Endometrium (tissue), 2 donors: ENCODE measurements at regions not wholly inside any gene's neighbourhood (a gene's known extent, or its start where the extent isn't known, plus 50 kb on each side); places are given as distances from the start of the nearest gene placed in this dataset.

ENCODE experiments used
- FAIRE-seq: peaks from 2 replicates; lab custom pipeline; 2012; peaks lifted over from hg19 to GRCh38; lab: Jason Lieb, UNC
- donor health status: control.
- donor health status: control.

DNA sequence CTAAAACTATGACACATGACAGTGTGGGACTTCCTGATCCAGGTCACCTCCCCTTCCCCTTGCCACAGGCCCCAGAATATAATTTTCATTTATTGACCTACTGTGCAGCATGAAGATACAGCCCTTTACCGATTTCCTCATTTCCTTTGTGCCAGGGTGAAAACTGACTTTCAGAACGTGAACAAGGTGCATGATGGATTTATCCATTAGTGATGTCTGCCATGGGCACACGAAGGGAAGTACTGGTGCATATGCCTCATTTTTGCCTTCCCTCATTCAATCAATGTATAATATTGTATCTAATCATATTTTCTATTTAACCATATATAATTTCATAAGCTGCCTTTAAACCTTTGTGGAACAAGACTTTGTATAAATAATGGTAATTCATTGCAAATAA lies 144.4 kb upstream of the WNT4 start:
- no peak for FAIRE-seq

DNA sequence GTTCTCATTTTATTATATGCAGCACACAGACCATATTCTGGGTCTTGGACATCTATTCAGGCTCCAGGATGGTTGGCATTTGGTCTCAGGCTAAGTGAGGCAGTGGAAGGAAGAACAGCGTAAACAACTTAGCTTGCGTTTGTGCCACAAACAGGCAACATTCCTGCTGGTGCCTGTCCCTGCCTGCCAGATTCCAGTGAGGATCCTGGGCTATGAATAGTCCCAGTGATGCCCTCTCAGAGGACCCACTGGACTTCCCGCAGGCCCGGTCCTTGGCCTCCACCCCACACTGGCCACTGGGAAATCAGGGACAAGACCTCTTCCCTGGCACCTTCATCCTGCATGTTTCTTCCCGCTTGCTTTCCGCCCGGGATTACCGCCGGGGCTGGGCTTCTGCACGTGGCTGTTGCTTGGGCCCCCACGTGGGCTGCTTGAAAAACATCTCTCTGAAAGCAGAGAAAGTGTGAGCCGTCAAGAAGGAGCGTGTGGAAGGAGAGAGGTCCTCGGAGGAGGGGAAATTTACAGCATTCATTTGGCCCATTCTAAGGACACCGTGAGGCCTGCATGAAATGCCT lies 145.1 kb upstream of the WNT4 start:
- no peak for FAIRE-seq

DNA sequence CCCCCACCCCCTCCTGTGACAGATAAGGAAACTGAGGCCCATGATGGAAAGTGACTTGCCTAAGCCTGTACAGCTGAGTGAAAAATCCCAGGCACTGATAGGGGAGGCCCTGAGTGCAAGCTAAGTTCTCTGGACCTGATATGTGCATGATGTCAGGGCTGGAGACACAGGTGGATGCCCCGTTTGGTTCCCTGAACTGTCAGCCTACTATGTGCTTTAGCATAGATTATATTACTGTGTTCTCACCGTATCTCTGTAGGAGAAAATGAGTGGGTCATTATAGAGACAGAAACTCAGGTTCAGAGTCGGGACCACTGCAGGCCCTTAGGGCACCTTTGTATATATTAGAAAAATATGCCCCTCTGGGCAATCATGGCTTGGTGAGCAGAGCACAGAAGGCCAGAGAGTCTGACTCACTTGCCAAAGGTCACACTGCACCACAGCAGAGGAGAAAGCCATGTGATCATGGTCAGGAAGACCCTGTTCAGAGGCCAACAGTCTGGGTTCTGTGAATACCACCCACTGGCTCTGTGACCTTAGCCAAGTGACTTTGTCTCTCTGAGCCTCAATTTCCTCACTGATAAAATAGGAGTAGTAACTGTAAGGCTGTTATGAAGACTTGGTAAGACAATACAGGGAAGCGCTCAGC lies 145.8 kb upstream of the WNT4 start:
- no peak for FAIRE-seq

DNA sequence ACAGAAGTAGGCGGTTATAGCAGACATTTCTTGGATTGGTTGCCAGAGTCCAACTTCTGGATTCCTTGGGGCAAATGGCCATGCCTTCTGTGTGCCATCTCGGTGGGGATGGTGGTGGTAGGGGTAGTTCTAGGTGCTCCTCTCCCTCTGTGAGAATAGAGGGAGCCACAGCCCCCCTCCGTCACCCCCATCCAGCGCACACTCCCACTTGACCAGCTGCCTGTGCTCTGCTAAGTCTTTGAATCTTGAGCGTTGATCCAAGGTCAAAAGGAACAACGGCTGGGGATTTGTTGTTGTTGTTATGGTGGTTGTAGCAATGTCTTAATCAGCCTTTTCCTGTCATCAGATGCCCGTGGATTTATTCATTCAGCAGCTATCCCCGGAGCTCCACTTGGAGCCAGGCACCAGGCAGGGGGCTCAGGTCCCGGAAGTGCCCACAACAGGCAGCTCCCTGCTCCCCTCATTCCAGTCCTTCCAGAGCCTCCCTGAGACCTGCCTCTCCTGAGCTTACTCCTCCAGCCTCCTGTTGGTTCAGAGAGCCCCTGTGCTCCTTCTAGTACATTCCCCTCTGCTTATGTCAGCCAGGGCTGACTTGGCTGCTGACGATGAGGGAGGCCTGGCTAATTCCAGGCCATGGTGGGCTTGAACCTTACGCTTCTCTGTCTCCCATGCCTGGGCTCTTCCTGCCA lies 146.6 kb upstream of the WNT4 start:
- FAIRE-seq, result no peak

DNA sequence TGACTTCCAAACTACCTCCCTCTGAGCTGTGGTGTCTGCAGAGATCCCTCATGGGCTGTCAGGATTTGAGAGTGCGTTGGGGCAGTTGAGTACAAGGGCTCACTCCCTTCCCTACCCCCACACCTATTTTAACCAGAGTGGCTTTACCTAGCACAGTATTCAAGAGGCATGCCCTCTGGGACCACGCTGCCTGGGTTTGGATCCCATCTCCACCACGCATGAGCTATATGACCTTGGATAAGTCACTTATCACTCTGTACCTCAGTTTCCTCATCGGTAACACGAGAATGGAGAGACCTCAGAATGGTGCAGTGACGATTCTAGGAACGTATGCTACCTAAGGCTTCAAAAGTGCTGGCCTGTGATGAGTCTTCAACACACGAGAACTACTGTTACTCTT lies 147.3 kb upstream of the WNT4 start:
- no peak for FAIRE-seq

DNA sequence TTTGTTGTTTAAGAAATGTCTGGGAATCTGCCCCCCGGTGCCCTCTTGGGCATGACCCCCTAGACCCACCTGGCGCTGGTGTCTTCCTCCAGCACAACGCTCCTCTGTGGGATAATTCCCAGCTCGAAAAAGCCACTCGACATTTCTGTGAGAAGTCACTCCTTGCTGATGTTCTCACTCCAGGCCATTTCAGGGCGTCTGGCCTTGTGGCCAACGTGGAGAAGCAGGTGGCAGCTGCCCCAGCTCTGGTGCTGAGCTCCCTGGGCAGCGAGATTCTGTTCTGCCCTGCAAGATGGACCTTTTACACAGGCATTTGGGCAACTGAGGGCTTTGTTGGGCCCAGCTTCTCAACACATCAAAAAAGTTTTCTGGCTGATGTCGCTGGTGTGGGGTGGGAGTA lies 147.7 kb upstream of the WNT4 start:
- FAIRE-seq, result no peak

DNA sequence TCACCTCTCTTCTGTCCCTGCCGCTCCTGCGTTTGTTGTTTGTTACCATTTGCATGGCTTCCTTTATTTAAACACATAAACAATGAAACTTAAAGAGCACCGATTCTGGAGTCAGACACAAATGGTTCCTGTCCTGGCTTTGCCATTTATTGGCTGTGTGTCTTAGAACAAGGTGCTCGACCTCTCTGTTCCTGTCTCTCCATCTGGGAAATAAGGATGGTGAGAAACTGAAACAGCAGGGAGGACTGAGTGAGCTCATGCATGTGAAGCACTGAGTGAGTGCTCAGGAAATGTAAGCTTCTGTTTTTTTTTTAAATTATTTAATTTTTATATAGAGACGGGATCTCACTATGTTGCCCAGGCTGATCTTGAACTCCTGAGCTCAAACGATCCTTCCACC lies 148.2 kb upstream of the WNT4 start:
- no peak for FAIRE-seq

DNA sequence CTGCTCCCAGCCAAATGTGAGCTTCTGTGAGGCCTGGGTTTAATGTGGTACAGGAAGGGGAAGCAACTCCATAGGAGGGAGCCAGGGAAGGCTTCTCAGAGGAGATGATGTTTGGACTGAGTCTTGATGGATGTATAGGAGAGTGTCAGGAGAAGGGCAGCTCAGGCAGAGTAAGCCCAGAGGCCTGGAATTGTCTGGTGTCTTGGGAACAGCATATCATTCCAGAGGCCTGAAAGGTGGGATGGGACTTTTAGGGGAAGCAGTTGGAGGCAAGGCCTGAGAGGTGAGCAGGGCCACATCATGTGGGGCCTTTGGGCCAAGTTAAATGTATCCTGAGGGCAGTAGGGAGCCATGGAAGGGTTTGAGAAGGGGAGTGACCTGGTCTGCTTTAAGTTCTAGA lies 148.6 kb upstream of the WNT4 start:
- FAIRE-seq, result no peak

DNA sequence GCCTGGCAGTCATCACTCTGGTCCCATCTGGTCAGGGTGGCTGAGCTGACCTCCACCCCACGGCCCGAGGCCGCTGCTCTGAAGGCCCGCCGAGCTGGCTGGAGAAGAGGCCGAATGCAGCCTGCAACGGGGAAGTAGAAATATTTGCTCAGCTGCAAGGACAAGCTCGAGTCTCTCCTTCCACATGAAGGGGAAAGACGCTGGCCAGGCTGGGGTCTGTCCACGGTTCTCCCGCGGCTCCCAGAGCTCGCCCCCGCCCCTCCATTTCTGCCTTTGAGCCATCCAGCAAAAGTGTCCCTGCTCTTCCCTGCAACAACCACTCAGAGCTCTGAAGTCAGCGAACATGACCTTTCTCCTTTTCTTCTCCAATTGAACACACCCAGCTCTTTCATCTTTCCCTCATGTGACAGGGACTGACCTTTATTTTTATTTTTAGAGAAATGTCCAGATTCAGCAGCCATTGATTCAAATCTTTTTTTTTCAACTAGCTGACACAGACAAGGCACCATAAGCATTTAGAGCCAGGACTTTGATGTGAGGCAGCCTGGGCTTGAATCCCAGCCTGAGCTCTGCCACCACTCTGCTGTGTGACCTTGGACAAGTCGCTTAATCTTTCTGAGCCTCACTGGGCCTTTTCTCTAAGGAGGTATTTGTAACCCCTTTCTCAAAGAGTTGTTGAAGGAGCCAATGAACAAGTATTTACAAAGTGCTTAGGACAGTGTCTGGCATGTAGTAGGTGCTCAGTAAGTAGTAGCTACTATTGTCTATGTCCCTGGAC lies 149.3 kb upstream of the WNT4 start:
- no peak for FAIRE-seq

DNA sequence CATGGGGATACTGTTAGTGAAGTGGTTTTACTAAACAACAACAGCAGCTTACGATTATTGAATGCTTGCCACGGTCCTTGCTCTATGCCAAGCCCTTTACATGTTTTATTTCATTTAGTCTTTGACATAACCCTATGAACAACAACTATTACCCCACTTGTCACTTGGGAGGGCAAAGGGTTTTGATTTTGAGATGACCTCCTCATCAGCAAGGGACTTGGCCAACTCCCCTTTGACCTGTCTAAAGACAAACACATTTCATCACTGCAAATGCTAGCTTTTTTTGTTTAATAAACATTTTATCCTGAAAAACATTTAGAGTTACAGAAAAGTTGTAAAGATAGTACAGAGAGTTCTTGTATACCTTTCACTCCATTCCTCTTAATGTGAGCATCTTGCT lies 152.5 kb upstream of the WNT4 start:
- FAIRE-seq, result no peak

DNA sequence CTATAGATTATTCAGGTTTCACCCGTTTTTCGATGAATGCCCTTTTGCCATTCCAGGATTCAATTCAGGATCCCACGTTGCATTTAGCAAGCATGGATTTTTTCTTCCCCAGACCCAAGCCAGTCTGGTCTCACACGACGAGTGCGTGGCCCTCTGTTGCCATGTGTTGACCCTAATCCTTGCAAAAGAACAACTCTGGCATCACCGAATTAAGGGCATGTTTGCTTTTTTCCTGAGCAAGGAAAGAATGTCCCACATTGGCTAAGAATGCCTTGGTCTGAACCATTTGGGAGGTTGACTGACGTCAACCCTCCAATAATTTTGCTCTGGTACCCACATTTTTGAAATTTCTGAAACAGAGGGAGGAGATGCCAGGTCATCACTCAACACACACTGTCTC lies 153.0 kb upstream of the WNT4 start:
- FAIRE-seq, result no peak

DNA sequence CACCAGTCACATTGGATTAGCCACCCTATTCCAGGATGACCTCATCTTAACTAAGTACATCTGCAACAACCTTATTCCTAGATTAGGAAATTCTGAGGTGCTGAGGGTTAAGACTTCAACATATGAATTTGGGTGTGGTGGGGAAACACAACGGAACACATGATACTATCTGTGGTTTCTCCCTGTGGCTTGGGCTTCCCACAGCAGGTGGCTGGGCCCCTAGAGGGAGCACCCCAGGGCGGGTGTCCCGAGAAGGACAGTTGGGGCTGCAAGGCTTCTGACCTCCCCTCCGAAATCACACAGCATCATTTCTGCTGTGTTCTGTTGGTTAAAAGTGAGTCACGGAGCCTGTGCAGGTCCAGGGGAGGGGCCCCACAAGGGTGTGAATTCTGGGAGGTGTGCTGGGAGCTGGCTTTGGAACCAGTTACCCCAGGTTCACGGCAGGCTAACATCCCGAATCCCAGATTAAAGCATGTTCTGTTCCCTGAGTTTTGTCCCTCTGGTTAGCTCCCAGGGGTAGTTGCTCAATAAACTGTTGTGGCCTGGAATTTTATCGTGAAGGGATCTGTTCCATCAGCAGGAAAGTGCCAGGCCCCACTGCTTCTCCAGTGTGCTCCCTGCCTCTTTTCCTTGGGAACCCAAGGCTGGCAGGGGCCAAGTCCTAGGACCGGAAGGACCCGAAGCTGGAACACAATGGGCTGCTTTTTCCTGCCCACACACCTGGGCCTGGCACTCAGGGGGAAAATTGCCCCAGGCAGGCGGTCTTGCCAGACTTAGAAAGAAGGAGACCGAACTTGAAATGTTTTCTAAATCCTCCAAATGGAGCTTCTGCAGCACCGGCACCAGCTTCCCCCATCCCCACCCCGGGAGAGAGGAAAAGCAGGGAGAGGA lies 154.0 kb upstream of the WNT4 start:
- FAIRE-seq, result no peak

DNA sequence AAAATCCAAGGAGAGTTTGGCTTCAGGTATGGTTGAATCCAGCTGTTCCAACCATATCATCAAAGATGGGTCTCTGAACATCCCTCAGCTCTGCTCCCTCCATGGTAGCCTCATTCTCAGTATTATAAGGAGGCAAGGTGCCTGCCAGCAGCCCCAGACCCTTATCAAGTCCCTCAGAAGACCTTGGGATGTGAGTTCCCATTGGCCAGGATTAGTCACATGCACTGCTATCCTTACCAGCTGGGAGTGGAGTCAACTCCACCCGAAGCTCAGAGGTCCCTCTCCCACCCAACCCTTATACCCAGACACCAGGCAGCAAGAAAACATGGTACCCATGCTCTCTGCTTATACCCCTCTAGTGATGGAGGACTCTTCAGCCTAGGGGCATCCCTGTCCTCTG lies 153.7 kb upstream of the ZBTB40 start:
- no peak for FAIRE-seq

DNA sequence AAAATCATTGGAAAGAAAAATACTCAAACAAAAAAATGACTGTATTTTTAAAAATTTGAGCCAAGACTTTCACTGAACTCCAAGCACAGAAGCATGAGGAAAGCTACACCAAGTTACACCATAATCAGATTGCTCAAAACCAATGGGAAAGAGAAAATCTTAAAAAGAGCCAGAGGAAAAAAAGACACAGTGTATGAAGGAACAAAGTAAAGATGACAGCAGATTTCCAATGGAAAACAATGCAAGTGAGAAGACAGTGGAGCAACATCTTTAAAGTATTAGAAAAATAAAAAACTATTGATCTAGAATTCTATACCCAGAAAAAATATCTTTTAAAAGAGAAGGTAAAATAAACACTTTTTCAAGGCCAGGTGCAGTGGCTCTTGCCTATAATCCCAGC lies 147.8 kb upstream of the ZBTB40 start:
- no peak for FAIRE-seq

DNA sequence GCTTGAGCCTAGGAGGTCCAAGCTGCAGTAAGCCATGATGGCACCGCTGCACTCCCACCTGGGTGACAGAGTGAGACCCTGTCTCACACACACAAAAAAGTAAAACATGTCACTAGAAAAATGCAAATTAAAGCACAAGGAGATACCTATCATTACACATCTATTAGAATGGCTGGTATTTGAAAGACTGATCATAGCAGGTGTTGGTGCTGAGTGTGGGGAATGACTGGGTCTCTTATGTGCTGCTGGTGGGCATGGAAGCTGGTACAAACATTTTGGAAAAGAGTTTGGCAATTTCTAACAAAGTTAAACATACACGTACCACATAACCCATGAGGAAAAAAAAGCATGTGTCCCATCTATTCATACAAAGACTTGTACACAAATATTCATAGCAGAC lies 142.1 kb upstream of the ZBTB40 start:
- no peak for FAIRE-seq

DNA sequence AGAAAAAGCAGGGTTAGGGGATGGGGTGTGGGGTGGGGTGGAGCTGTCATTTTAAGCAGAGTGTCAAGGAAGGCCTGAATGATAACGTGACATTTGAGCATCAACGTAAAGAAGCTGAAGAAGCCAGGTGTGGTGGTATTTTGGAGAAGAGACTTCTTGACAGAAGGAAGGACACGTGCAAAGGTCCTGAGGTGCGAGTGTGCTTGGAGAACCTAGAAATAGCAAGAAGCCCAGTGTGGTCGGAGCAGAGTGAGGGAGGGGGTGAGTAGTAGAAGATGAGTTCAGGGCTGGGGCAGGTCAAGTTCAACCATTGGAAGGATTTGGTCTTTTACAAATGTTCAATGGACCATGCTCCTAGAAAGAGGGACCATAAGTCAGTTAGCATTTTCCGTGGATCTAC lies 140.2 kb upstream of the ZBTB40 start:
- no peak for FAIRE-seq

DNA sequence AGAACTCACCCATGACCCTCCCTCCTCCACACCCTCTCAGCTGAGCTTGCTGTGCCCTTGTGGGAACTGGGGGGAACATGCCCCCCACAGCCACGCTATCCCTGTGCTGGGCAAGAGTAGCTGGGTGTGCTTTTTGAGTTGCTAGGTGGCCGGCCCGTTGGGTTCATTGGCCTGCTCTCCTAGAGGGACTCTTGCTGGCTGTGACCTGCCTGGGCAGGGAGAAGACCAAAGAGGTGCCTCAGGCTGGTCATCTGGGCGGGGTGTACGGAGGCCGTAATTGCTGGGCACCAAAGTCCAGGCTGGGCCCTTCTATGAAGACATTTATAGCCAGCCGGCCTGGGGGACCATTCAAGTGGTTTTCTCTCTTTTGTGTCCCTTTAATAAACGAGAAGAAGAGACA lies 138.3 kb upstream of the ZBTB40 start:
- no peak for FAIRE-seq

DNA sequence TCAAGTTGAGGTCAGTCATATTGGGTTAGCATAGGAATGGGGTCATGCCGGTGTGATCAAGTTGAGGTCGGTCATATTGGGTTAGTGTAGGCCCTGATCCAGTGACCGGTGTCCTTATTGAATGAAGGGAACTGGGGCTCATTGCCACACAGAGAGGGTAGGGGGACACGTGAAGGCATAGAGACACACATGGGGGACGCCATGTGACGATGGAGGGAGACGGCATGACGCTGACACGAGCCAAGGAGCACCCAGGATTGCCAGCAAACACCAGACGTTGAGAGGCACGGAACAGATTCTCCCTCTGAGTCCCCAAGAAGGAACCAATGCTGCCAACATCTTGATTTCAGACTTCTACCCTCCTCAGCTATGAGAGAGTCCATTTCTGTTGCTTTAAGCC lies 136.9 kb upstream of the ZBTB40 start:
- no peak for FAIRE-seq

DNA sequence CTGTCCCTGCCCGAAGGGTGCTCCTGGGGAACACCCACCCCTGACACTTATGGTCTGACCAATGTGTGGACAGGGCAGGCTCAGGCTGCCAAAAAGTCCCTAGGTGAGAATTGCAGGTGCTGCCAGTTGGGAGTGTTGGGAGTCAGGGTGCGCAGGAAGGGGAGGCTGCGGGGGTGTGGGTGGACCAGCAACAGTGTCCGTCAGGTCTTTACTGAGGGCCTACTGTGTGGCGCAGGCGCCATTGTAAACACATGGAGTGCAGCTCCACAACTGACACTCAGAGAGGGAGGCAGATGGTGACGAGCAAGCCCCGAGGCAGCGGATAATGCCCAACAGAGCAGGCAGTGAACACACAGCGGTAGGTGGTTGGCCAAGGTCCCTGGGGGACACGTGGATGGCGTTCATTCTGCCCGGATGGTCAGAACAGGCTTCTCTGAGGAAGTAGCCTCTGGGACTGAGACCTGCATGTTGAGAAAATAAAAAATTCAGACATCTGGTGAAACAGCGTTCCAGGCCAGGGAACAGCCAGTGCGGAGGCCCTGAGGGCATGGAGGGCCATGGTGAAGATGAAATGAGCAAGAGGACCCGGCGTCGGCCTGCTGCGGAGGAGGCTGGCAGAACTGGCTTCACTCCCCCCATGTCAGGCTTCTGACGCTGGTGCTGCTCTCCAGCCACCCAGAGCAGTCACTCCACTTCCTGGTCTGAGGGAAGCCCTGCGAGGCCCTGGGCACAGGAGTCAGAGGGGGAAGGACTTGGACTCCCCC lies 136.2 kb upstream of the ZBTB40 start:
- no peak for FAIRE-seq

DNA sequence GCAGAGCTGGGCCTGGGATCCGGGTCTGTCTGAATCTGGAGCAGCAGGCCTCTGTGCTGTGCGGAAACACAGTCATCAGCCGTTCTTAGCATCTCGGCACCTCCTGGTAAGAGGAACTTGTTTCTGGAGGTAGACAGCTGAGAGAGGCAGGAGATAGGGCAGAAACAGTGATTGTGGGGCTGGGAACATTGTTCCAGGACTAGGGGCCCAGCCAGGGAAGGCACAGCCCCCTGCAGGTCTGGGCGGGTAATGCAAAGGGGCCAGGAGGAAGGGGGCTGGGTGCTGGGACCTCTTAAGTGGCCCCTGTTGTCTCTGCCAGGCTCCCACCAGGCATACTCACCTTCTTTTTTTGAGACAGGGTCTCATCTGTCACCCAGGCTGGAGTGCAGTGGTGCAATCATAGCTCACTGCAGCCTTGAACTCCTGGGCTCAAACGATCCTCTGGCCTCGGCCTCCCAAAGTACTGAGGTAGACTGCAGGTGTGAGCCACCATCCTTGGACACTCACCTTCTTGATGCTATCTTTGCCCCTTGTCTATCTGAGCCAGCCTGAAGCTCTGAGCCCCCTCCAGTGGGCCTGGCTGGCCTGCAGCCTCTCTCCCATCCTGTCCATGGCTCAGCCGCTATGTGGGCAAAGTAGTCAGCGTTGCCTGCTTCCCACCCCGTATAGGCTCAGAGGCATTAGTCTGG lies 134.3 kb upstream of the ZBTB40 start:
- FAIRE-seq, result no peak

DNA sequence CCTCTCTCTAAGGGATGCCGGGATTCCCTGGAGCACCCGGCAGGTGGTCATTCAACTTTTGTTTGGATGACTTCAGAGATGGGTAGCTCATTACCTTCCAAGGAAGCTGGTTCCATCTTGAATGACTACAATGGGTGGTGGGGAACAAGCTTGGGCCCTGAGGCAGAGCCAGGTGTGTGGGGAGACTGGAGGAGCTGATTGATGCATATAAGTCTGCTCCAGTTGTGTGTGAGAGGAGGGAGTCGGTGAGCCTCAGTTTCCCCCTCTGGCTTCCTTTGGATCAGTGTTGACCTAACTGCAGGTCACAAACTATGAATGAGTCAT lies 133.8 kb upstream of the ZBTB40 start:
- FAIRE-seq, result no peak
